ENCODE measurements at regions not wholly inside any gene's neighbourhood (a gene's known extent, or its start where the extent isn't known, plus 50 kb on each side); places are given as distances from the start of the nearest gene placed in this dataset.

- Histone ChIP-seq H3K4me3 (no peak overlapping the region), H3K4me1 (no peaks in the 10 kb centered on the region), H3K36me3 (no peaks in the 10 kb centered on the region), H3K27me3 (no peaks in the 10 kb centered on the region), H3K27ac (no peak overlapping the region), H3K9me3 (no peaks in the 10 kb centered on the region)
- DNase-seq (ENCODE audit: low spot score in 2 of 2) = no peak
- TF ChIP-seq CTCF (IDR thresholded peaks at IDR 0.05) = no peak
- intact Hi-C loops (cut with DNase I) = no loop called here
Observed at GRCh38 chr3:135641761-135642160, 323.8 kb upstream of the PPP2R3A start.

GRCh38 chr3:135645541-135645940 is 320.0 kb upstream of the PPP2R3A start:
- intact Hi-C loops (cut with DNase I) = no loop called here

GRCh38 chr3:135646873-135647272 is 318.7 kb upstream of the PPP2R3A start:
- H3K27me3 ChIP-seq = no peaks in the 10 kb centered on the region
- H3K4me1 ChIP-seq = no peaks in the 10 kb centered on the region
- H3K9me3 ChIP-seq = peaks cover 0 to 2% of the 10 kb centered on the region in 2 donors
- intact Hi-C loops (cut with DNase I) = no loop called here
- no peak for TF ChIP-seq CTCF (IDR thresholded peaks at IDR 0.05)
- no peaks in the 10 kb centered on the region for H3K36me3 ChIP-seq
- no peak overlapping the region for H3K27ac ChIP-seq
- no peak overlapping the region for H3K4me3 ChIP-seq
- no peak for DNase-seq (ENCODE audit: low spot score in 2 of 2)

More at GRCh38 chr3:135645541-135645940, 320.0 kb upstream of the PPP2R3A start:
- Histone ChIP-seq H3K4me3 (no peak overlapping the region), H3K27me3 (no peaks in the 10 kb centered on the region), H3K9me3 (peaks cover 0 to 2% of the 10 kb centered on the region in 2 donors), H3K27ac (no peak overlapping the region), H3K4me1 (no peaks in the 10 kb centered on the region), H3K36me3 (no peaks in the 10 kb centered on the region)
- no peak for DNase-seq (ENCODE audit: low spot score in 2 of 2)
- TF ChIP-seq CTCF (IDR thresholded peaks at IDR 0.05) = no peak

GRCh38 chr3:135649361-135649760 is 316.2 kb upstream of the PPP2R3A start:
- H3K27ac ChIP-seq = no peak overlapping the region
- no peaks in the 10 kb centered on the region for H3K36me3 ChIP-seq
- H3K27me3 ChIP-seq = no peaks in the 10 kb centered on the region
- DNase-seq (ENCODE audit: low spot score in 2 of 2) = no peak
- intact Hi-C loops (cut with DNase I) = no loop called here
- H3K9me3 ChIP-seq = peaks cover 0 to 2% of the 10 kb centered on the region in 2 donors
- H3K4me1 ChIP-seq = no peaks in the 10 kb centered on the region
- TF ChIP-seq CTCF (IDR thresholded peaks at IDR 0.05) = no peak
- no peak overlapping the region for H3K4me3 ChIP-seq

GRCh38 chr3:135650309-135650708 is 315.2 kb upstream of the PPP2R3A start:
- Histone ChIP-seq H3K9me3 (peaks cover 0 to 2% of the 10 kb centered on the region in 2 donors), H3K4me3 (no peak overlapping the region), H3K36me3 (no peaks in the 10 kb centered on the region), H3K4me1 (no peaks in the 10 kb centered on the region), H3K27me3 (no peaks in the 10 kb centered on the region), H3K27ac (no peak overlapping the region)
- intact Hi-C loops (cut with DNase I) = no loop called here
- DNase-seq (ENCODE audit: low spot score in 2 of 2) = no peak
- TF ChIP-seq CTCF (IDR thresholded peaks at IDR 0.05) = no peak

- Histone ChIP-seq H3K4me3 (no peak overlapping the region), H3K27ac (no peak overlapping the region), H3K9me3 (peaks cover 0 to under 1% of the 10 kb centered on the region in 2 donors), H3K4me1 (no peaks in the 10 kb centered on the region), H3K27me3 (no peaks in the 10 kb centered on the region), H3K36me3 (no peaks in the 10 kb centered on the region)
- intact Hi-C loops (cut with DNase I) = no loop called here
- no peak for TF ChIP-seq CTCF (IDR thresholded peaks at IDR 0.05)
- no peak for DNase-seq (ENCODE audit: low spot score in 2 of 2)
Observed at GRCh38 chr3:135652388-135652787, 313.1 kb upstream of the PPP2R3A start.

Data from ascending aorta (tissue), 2 donors.